GM19468 (cell line): ENCODE measurements at regions not wholly inside any gene's neighbourhood (a gene's known extent, or its start where the extent isn't known, plus 50 kb on each side); places are given as distances from the start of the nearest gene placed in this dataset.
"Not testable (repeated sequence)": the region's sequence is repeated elsewhere in the genome, so short reads cannot be mapped to it uniquely, and the experiment has no call there.

Source experiments
- ATAC-seq: cut with Tn5 transposase; IDR thresholded peaks from one replicate; pipeline ENCODE4 v1.9.1; 2021; ENCODE audit warnings: mild to moderate bottlenecking, moderate library complexity, moderate number of reproducible peaks; ENCODE audit not compliant: unreplicated experiment; ENCODE audit errors: extremely low read depth

DNA sequence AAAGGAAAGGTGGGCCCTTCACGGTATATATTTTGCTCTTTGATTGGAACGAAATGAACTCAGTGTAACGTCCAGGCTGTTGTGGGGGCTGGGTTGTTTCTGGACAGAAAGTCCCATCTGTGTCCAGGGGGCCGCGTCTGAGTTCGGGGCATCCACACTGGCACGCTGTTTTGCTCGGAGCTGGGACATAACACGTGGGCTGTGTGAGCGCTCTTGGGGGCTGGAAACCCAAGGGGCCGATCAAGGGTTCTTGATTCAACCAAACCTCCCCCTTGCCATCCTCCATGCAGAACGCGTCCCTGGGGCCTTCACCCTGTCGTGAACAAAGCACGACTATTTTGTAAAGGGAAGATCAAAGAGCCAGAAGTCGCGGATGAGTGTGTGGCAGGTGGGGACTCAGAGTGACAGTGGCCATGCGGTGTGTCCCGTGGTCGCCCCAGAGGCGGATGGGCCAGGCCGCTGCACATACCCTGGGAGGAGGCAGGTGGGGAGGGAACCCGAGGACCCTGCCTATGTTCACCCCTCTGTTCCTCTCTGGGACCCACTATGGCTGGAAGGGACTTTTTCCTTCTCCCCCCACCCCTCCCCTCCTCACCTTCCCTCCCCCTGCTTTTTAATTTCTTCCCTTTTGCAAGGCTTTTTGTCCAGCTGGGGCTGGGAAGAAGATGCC lies 387.2 kb downstream of the SEC14L1 start:
- no peak for ATAC-seq

DNA sequence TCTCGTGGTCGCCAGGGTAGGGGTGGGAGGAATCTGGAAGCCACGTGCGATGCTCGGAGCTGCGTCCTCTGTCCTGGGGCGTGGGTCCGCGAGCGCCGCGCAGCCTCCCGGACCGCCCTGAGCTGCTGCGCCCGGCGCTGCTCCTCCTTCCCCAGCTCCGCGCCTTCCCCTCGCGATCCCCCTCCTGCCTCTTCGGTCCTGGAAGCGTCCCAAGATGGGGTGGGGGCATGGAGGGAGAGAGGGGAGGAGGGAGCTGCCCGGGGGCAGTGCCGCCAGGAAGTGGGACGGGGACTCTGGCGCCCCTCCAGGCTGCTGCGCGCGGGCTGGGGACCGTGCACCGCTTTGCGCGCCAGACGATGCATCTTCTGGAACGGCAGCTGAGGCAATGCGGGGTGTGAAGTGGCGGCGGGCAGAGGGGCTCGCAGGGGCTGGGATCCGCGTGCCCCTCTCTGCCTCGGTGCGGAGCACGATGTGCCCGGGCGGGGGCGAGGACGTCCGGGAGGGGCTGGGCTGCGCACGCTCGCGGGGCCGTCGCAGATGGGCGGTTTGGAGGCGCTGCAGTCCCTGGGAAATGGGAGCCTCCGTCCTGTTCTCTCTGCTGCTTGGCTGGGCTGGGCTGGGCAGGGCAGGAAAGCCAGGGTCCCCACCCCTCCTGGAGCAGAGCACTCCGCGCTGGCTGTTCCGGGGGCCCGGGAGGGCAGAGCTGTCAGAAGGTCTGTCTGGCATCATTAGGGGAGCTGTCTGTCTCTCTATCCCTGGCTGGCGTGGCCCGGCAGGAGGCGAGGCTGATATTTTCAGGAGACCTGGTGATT lies 388.0 kb downstream of the SEC14L1 start:
- ATAC-seq: no peak

DNA sequence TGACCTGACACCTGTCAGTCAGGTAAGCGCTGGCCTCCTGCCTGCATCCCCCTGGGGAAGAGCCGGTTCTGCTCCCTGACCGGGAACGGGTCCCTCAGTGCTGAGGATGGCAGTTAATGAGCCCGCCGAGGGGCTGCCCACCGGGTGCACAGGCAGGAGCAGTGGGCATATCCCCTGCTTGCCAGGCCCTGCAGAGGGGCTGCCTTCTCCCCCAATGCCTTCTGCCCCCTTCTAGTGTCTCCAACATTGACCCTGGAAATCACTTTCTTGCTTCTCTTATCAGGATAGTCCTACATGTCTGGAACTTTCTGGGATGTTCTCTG lies 388.5 kb downstream of the SEC14L1 start:
- no peak for ATAC-seq

DNA sequence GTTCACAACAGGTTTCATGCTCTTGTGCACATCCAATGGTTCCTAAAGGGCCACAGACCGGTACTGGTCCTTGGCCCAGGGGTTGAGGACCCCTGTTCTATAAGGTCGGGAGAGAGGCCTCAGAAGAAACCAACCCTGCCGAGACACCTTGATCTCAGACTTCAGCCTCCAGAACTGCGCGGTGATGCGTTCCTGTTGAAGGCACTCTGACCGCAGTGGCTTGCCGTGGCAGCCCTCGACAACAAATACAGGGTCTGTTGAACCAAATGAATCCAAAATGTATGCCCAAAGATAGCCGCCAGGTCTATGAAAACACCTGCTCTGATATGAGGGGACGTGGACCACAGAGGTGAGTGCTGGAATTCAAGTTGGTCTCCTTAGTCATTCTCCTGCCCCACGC lies 389.8 kb downstream of the SEC14L1 start:
- ATAC-seq: no peak

DNA sequence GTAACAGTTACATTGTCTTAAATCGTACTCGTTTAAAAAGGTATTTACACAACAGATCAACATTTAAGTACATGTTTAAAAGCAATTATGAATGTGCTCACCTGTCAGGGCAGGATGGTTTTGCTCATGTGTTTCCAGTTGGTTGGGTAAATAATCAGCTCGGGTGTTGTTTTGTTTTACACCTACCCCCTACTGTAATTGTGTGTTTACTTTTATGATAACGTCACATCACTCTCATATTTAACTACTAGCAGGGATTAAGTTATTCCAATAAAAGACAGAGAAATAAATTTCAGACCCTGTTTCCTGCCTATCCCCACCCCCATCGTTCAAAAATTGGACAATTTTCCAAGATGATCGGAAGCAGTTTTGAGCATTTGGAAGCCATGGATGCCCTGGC lies 390.2 kb downstream of the SEC14L1 start:
- no peak for ATAC-seq

DNA sequence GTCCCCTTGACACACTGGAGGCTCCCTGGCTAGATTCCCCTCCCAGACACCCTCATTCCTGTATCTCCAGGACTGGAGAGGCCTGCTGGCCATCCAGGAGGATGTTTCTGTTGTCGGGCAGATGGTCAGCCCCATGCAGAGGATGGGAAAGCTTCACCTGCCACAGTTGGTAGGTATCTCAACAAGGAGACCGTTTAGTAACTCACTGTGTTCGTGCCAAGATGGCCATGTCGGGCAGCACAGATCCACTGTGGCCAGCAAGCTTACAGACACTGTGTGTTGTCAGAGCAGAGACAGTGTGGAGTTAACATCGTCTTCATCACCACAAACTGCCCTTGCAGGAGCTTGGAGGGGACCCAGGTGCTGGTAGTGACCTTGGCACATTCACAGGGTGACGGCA lies 390.9 kb downstream of the SEC14L1 start:
- no peak for ATAC-seq

DNA sequence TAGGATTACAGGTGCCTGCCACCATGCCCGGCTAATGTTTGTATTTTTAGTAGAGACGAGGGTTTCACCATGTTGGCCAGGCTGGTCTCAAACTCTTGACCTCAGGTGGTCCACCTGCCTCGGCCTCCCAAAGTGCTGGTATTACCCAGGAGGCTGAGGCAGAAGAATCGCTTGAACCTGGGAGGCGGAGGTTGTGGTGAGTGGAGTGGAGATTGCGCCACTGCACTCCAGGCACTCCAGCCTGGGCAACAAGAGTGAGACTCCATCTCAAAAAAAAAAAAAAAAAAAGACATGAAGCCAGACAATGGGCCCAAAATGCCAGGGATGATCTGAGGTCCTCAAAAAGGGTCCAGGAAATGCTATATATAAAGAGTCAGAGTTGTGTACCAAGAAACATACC lies 392.9 kb downstream of the SEC14L1 start:
- ATAC-seq: not testable (repeated sequence)

DNA sequence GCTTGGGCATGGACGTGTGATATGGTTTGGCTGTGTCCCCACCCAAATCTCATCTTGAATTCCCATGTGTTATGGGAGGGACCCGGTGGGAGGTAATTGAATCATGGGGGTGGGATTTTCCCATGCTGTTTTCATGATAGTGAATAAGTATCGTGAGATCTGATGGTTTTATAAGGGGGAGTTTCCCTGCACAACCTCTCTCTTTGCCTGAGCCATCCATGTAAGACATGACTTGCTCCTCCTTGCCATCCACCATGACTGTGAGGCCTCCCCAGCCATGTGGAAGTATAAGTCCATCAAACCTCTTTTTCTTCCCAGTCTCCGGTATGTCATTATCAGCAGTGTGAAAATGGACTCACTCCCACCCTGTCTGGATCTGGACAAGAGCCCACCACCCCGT lies 393.4 kb downstream of the SEC14L1 start:
- no peak for ATAC-seq

DNA sequence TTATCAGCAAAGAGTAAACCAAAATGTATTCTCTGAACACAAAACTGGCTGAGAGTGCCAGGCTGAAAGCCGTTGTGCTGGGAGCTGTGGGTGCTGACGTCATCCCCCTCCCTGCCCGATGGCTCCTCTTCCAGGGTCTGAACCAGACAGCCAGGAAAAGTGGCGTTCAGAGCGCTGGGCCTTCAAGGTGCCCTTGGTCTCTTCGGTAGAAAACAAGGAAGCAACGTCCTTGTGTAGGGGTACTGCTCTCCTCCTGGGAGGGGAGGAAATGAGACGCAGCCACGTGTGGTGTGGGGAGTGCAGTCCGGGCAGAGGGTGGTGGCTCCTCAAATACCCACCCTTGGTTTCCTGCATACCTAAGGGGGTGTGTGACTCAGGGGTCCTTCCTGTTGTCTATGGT lies 394.7 kb downstream of the SEC14L1 start:
- ATAC-seq: no peak

DNA sequence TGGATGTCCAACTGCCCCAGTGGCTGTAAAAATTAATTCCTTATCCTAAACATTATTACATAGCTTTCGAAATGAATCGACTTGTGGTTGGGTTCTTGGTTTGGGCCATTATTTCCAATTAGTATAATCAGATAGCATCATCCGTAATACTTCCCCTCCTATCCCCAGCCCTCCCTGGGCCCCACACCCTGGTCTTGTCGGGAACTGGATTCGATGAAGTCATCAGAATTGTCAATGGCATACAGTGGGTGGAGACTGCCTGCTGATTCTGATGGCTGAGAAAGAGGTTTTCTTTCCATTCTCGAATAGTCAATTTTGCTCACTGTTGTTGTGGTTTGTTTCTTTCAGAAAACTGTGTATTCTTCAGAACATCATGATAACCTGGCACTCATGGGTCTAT lies 395.1 kb downstream of the SEC14L1 start:
- ATAC-seq: no peak

DNA sequence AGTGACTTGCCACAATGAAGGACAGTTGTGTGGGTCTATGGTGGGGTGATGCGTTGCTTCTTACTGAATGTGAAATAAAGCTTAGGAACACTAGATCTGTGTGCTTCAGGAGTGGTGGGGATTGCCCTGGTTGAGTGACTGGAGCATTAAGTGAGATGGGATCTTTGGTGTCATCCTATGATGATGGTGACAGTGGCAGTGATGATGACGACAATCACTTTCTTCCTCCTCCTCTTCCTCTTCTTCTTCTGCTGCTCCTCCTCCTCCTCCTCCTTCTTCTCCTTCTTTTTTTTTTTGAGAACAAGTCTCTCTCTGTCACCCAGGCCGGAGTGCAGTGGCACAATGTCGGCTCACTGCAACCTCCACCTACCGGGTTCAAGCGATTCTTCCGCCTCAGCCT lies 396.8 kb downstream of the SEC14L1 start:
- ATAC-seq: no peak

DNA sequence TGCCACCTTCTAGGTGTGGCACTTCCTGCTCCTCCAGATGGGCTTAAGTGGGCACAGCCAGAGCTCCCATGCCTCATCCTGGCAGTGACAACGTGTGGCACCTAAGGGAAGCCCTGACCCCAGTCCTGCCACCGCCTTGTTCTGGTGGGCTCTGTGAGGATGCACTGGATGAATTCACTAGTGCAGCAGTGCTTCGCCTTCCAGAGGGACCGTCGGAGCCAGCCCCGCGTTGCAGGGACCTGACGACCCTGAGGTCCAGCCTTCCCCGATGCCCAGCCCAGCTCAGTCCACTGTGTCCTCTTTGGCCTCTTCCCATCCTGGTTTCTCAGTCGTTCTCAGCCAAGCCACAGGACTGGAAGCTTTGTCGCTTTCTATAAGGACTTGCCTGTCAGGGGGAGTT lies 399.8 kb downstream of the SEC14L1 start:
- no peak for ATAC-seq

DNA sequence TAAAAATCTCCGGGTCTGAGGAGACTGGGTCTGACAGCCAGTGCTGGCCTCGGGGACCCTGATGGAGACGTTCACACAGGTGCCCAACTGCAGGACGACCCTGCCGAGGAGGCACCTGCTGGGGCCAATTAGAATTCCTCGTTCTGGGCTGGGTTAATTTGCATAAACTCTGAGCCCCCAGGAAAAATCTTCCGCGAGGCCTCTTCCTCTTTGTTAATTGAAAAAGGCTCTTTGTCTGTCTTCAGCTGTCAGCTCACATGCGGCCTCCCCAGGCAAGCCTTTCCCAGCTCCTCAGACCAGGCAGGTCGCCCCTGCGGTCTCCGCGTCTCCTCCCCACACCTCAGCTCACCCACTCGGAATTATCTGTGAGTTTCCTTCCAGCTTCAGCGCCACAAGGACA lies 400.2 kb downstream of the SEC14L1 start:
- ATAC-seq: no peak

DNA sequence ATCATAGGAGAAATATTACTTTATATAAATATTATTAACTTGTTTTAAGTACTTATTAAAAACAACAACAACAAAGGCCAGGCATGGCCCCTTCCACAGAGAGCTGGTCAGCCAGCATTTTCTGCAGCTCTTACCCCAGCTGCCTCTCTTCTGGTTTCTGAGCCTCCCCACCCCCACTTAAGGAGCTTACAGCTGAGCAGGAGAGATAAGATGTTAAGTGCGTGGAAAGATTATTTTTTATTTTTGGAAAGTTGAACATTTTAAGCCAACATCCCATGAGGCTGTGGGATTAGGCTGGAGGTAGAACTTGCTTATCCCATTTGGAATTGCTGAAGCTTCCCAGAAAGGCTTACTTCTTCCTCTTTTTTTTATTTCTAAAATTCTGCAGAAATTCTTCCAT lies 401.2 kb downstream of the SEC14L1 start:
- ATAC-seq: no peak

DNA sequence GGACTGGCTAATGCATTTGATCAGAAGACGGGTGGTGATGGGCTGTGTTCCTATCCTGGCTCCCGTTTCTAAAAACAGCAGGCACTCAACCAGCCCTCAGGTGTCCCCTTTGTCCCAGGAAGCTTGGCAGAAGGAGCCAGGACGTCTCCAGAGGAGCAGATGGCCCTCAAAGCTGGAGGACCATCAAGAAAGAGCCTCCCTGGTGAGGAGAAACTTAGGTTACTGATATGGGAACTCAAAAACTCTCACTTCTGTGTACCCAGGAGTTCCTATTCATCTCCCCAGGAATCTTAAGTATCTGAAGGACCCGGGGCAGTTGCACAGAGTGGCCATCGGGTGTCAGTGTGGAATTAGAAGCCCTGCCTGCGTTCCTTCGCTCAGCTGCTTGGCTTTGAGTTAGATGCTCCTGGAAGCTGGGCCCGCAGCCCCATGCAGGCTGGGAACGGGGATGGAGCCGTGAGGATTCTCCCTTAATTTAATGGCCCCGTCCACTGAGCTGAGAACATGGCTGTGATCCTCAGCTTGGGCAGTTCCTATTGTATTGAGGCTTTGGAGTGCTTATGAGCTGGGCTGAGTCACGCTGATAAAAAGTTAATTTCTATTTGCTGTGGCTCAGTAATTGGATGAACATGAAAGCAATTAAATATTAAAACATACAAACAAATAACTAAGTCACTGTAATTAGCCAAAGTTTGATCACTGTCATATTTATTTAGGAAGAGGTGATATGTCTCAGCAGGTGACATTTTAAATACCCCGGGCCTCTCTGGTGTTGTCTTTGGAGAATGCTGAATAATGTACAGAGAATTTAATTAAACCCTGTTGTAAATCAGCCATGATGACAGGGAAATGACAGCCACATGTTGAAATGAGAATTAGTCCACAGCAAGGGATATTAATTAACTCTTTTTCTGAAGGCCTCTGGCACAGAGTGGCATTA lies 402.1 kb downstream of the SEC14L1 start:
- ATAC-seq: no peak

DNA sequence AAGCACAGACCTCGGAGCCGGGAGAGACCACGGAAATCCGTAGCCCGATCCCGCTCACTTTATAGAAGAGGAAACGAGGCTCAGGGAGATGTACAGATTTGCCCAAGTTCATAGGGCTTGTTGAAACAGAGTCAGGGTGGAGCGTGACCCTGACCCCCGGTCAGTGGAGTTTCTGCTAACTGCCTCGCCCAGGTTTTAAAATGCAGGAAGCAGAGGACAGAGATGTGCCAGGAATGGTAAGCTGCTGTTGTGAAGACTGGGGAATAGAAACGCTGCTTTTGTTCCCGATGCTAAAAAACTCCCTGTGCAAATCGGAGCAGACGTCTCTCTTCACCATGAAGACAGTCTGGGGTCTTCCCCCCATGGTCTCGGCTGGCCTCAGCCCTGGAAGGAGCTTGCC lies 403.0 kb downstream of the SEC14L1 start:
- no peak for ATAC-seq

DNA sequence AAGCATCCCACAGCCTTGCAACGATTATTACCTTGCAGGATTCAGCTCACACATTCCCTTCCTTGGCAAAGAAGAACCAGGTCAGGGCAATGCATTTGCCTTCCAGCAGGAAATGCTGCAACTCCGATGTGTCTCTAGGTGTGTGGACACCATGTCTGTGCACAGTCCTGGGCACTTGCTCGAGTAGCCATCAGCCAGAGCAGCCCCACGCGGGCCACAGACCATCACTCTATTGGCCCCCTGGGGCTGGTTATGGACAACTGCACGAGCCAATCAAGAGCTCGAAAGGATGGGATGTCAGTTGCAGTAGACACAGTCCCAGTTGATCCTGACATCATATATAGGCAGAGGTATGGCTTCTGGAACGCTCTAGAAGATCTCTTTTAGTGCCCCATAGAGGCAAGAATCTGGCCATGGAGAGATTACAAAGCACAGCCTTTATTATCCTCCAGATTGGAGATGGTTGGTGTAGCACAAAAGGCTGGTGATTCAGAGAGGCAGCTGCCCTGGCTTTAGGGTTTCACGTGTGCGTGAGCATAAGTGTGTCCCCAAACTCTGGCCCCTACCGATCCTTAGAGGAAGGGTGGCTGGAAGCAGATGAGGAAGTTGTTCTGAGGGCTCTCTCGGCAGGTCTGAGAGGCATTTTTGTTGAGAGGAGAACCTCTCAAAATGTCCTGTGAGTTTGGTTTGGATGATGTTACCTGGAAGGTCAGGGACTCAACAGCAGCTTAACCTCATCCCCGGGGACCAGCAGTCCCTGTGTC lies 403.8 kb downstream of the SEC14L1 start:
- ATAC-seq: no peak

DNA sequence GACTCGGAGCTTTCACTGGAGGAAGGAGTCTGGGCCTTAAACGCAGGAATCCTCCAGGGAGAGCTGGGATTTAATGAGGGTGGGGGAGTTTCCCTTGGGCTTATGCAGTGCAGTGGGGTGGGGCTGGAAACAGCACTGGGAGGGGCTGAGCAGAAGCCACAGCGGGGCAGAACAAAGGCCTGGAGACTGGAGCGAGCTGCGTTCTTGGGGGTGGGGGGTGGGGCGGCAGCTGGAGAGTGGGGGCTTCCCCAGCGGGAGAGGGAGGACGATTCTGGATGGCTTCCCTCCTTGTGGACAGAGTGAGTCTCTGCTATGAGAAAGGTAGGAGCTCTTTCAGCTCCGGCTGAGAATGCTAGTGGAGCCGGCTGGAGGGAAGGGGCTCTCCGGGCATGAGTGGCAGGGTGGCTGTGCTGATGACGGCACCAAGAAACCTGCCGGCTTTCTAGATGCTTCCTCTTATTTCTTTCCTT lies 406.0 kb downstream of the SEC14L1 start:
- ATAC-seq: no peak

DNA sequence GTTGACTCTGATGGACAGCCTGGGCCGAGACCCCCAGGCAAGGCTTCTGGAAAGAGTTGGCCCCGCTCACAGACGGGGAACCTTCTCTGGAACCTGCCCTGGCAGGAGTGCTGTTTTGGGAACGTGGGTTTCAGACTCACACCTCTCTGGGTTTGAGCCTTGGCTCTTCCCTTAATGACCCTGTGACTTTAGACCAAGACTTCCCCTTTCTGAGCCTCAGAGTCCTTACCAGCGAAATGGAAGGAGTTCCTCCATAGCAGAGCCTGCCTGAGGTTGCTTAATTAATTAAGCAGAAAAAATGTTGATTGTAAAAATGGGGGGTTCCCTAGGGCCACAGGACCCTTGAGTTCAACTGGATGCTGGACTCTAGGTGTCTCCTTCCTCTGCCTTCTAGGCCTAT lies 408.2 kb downstream of the SEC14L1 start:
- ATAC-seq: no peak

DNA sequence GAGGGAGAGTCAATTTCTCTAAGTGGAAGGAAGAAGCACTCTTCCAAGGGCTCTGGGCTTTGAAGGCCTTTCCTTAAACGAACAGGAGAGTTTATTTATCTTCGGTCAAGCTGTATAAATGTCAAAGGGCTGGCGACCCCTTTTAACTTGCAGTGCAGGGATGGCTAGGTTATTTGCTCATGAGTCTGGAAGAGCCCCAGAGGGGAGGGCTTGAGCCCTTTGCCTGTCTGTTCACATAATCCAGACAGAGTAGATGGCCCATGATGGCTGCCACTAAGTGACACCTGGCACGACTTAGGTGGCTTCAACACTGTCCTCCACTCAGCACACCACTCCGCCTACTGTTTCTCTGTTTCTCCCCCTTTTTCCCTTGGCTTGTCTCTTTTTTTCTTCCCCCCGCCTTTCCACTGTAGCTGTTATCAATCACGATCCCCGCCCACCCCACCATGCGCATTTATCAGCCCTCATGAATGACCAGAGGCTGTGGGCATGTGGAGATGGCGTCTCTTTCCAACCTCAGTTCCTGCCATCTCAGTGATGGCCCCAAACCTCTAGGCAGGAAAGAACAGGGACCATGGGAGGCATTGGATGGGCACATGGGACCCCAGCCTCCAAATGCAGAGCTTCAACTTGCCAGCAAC lies 408.7 kb upstream of the TNRC6C start:
- ATAC-seq: no peak
